GM21423 (cell line): ENCODE measurements at regions not wholly inside any gene's neighbourhood (a gene's known extent, or its start where the extent isn't known, plus 50 kb on each side); places are given as distances from the start of the nearest gene placed in this dataset.
A peak's percentile ranks its signal among the peaks of the same experiment; 100 is the strongest.
"Not testable (repeated sequence)": the region's sequence is repeated elsewhere in the genome, so short reads cannot be mapped to it uniquely, and the experiment has no call there.

ENCODE experiments used
- ATAC-seq: cut with Tn5 transposase; IDR thresholded peaks from one replicate; pipeline ENCODE4 v1.9.1; 2021; ENCODE audit warnings: mild to moderate bottlenecking, moderate library complexity; ENCODE audit not compliant: unreplicated experiment

DNA sequence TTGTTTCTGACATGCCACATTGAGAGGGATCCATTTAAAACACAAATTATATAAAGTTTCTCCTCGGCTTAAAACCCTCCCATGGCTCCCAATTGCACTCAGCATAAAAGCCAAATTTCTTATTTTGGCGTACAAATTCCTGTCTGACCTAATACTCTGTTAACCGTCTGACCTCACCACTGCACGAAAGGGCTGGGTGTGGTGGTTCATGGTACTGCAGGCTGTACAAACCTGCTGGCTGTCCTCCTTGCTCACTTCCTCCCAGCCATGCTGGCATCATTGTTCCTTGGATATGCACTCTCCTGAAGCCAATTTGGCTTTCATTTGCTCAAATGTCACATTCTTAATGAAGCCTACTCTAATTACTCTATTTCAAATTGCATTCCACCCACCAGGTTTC, 301.6 kb upstream of the C16orf82 start:
- ATAC-seq, result no peak

- no peak for ATAC-seq
Observed at GRCh38 chr16:26768385-26769010, 298.2 kb upstream of the C16orf82 start.

DNA sequence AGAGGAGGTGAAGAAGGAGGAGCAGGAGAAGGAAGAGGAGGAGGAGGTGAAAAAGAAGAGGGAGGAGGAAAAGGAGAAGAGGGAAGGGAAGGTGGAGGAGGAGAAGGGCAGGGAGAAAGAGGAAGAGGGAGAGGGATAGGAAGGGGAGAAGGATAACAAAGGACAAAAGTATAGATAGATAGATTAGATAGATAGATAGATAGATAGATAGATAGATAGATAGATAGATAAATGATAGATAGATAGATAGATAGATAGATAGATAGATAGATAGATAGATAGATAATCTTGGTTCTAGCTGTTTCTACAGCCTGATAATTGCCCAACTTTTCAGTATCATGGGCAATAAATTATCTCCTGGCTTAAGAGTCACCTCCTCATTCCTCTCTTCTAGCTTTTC, 296.2 kb upstream of the C16orf82 start:
- no peak for ATAC-seq

DNA sequence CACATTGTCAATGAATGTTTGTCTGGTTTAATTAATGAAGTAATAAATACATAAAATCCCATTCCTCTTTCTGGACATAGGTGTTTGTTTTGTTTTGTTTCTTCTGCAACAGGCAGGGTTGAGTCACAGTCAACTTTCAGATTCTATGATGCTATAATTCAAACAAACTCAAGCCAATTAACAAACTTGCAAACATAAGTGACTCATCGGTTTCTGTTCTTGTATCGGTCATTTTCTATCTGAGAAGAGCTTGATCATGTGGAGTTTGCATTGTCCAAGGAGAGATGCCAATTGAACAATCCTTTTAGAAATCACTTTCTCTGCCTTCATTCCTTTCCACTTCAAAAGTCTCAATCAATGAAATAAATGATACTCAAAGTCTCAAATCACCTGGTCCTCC, 294.2 kb upstream of the C16orf82 start:
- ATAC-seq, result peak; percentile 65

GRCh38 chr16:26777821-26778220, 288.9 kb upstream of the C16orf82 start:
- no peak for ATAC-seq

GRCh38 chr16:26787924-26788323, 278.8 kb upstream of the C16orf82 start:
- no peak for ATAC-seq

GRCh38 chr16:26791169-26791568, 275.6 kb upstream of the C16orf82 start:
- no peak for ATAC-seq

- ATAC-seq, result no peak
Observed at GRCh38 chr16:26795184-26795583, 271.5 kb upstream of the C16orf82 start.

GRCh38 chr16:26801628-26802027, 265.1 kb upstream of the C16orf82 start:
- no peak for ATAC-seq

DNA sequence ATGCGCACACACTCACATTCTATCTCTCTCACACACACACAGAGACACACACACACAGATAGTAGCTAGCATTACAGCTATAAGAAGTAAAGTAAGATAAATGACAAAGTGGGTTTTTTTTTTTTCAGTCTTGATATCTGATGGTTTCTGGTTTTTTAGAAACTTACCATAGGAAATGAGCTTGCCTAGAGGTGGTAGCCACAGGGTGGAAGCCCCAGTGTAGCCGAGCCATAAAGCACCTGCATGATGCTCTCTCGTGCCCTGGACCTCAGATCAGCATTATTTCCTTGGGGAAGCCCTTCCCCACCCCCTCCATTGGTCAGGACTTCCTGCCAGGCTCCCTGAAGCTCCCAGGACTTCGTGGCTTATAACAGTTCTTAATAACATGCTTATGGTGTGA, 264.3 kb upstream of the C16orf82 start:
- ATAC-seq, result no peak

- ATAC-seq, result no peak
Observed at GRCh38 chr16:26802965-26803364, 263.8 kb upstream of the C16orf82 start.

GRCh38 chr16:26806657-26807056, 260.1 kb upstream of the C16orf82 start:
- no peak for ATAC-seq

DNA sequence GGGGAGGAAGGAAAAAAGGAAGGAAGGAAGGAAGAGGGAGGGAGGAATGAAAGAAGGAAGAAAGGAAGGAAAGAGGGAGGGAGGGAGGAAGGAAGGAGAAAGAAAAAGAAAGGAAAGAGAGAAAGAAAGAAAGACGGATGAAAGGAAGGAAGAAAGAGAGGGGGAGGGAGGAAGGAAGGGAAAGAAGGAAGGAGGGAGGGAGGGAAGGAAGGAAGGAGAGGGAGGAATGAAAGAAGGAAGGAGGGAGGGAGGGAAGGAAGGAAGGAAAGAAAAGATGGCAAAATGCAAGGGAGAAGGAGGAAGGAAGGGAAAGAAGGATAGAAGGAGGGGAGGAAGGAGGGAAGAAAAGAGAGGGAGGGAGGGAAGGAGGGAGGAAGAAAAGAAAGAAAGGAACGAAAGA, 257.3 kb upstream of the C16orf82 start:
- ATAC-seq, result no peak

- ATAC-seq, result no peak
Observed at GRCh38 chr16:26816266-26816665, 250.5 kb upstream of the C16orf82 start.

GRCh38 chr16:26816885-26817571, 249.7 kb upstream of the C16orf82 start:
- ATAC-seq, result no peak

DNA sequence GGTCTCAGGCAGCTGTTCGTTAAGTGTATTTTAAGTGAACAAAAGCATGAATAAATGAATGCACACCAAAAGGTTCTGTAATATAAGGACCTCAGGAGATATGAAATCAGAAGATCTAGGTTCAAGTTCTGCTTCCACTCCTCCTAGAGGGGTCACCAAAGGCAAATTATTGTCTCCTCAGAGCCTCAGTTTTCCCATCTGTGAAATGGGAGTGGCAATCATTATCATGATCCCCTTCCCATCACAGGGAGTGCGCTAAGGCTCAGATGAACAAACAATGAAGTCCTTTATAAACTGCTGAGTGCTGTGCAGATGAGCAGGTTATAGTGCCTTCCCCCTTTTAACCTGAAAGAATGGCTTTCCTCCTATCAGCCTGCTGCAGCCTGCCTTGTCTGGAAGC, 248.3 kb upstream of the C16orf82 start:
- no peak for ATAC-seq

DNA sequence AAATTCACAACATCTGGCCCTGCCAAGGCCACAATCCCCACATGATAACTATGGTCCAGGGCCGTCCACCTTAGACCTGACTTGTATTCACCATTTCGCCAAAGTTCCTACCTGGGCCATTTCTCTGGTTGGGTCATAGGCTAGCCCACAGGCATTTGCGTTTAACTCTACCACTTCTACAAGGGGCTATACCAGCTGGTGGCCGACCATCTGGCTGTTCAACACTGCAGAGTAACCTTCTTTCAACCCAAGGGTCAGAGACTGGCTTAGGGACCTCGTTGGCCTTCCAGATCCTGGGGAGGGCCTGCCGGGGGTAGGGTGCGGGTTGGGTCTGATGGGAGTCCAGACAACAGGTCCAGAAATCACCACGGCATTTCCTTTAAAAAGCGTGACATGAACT, 242.3 kb upstream of the C16orf82 start:
- ATAC-seq, result no peak

- no peak for ATAC-seq
Observed at GRCh38 chr16:26826500-26826899, 240.2 kb upstream of the C16orf82 start.

DNA sequence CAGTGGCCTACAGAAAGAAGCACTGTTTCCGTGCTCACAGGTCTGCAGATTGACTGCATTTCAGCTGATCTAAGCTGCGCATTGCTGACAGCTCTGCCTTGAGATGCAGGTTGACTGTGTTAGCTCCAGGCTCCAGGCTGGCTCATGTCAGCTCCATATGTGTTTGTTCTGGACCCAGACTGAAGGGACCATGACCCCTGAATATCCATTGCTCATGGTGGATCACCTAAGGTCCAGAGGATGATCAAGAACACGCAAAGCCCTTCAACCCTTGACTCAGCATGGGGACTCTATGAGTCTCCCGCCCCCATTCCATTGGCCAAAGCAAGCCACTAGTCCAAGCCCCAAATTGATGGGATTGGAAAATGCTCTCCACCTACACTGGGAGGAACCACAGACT, 239.3 kb upstream of the C16orf82 start:
- no peak for ATAC-seq

- no peak for ATAC-seq
Observed at GRCh38 chr16:26830428-26831127, 236.1 kb upstream of the C16orf82 start.

DNA sequence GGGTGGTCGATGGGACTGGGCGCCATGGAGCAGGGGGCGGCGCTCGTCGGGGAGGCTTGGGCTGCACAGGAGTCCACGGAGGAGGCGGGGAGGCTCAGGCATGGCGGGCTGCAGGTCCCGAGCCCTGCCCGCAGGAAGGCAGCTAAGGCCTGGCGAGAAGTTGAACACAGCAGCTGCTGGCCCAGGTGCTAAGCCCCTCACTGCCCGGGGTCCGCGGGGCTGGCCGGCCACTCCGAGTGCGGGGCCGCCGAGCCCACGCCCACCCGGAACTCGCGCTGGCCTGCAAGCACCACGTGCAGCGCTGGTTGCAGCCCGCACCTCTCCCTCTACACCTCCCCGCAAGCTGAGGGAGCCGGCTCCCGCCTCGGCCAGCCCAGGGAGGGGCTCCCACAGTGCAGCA, 230.6 kb upstream of the C16orf82 start:
- ATAC-seq, result not testable (repeated sequence)

DNA sequence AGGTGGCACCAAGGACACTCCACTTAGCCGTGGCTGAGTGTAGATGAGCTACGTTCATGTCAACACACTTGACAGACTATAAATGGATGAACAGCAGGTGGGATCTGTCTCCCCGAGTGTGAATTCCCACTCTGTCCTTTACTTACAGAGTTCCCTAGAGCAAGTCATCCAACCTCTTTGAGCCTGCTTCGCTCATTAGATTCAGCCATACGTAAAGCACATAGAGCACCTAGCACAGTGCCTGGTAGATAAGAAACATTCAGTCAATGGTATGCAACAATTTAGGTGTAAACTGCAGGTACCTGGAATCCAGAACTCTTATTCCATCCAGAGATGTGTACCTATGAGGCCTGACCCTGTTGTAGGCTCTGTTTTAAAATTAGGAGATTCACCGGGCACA, 227.8 kb upstream of the C16orf82 start:
- ATAC-seq, result no peak
